ENCODE measurements at regions not wholly inside any gene's neighbourhood (a gene's known extent, or its start where the extent isn't known, plus 50 kb on each side); places are given as distances from the start of the nearest gene placed in this dataset.

DNA sequence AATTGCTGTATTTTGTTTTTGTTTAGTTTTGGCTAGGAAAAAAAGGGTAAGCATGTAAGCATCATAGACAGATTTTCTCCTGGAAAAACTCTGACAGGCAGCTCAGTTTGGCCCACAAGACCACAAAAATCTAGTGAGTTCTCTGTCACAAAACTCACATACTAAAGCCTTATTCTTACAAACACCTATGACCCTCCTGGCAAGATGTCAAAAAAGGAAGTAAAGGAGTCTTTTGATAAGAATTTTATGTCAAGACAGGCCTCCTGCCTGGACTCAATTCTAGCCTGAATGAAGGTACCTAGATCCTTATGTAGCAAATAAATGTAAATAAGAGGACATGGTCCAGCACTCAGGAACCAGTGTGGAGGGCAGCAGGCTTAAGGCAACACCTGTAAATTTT is 668.3 kb upstream of the ZNF385D start:
- TF ChIP-seq EZH2 (IDR thresholded peaks at IDR 0.05; ENCODE audit: low read depth, low read length, severe bottlenecking) (no peak), SRF (IDR thresholded peaks at IDR 0.05; ENCODE audit: low read depth, low read length) (no peak), KDM5A (IDR thresholded peaks at IDR 0.05; ENCODE audit: low read length) (no peak), JUN (IDR thresholded peaks at IDR 0.05; ENCODE audit: low read depth, low read length) (no peak), RAD21 (IDR thresholded peaks at IDR 0.05 in 1 of 2, conservative IDR thresholded peaks at IDR 0.05 in 1 of 2; ENCODE audit: low read depth in 2 of 2, low read length in 2 of 2) (no peak), TCF12 (IDR thresholded peaks at IDR 0.05; ENCODE audit: low read depth, low read length) (no peak)
- TF ChIP-seq, protein P1, sequence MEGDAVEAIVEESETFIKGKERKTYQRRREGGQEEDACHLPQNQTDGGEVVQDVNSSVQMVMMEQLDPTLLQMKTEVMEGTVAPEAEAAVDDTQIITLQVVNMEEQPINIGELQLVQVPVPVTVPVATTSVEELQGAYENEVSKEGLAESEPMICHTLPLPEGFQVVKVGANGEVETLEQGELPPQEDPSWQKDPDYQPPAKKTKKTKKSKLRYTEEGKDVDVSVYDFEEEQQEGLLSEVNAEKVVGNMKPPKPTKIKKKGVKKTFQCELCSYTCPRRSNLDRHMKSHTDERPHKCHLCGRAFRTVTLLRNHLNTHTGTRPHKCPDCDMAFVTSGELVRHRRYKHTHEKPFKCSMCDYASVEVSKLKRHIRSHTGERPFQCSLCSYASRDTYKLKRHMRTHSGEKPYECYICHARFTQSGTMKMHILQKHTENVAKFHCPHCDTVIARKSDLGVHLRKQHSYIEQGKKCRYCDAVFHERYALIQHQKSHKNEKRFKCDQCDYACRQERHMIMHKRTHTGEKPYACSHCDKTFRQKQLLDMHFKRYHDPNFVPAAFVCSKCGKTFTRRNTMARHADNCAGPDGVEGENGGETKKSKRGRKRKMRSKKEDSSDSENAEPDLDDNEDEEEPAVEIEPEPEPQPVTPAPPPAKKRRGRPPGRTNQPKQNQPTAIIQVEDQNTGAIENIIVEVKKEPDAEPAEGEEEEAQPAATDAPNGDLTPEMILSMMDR (IDR thresholded peaks at IDR 0.05; ENCODE audit: control extremely low read depth in 1 of 3, insufficient read depth in 1 of 3, low read depth in 1 of 3, low read length in 3 of 3) = no peak
- TF ChIP-seq, protein P2, sequence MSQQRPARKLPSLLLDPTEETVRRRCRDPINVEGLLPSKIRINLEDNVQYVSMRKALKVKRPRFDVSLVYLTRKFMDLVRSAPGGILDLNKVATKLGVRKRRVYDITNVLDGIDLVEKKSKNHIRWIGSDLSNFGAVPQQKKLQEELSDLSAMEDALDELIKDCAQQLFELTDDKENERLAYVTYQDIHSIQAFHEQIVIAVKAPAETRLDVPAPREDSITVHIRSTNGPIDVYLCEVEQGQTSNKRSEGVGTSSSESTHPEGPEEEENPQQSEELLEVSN (IDR thresholded peaks at IDR 0.05) = no peak

Measured in H1 (cell line).